Body of pancreas (tissue), 4 donors: ENCODE measurements at regions not wholly inside any gene's neighbourhood (a gene's known extent, or its start where the extent isn't known, plus 50 kb on each side); places are given as distances from the start of the nearest gene placed in this dataset.

Source experiments
- CTCF ChIP-seq, 7 experiments: fragments of 450-650 bp in 4 of 7; fragments of 200-600 bp in 3 of 7; sonication (generic) in 3 of 7; IDR thresholded peaks; one replicate each; pipeline ENCODE4 v1.5.1; 2016 to 2019; ENCODE audit warnings: antibody characterized with exemption in 7 of 7
- POLR2A ChIP-seq, 3 donors: fragments of 450-650 bp; IDR thresholded peaks; one replicate each; pipeline ENCODE4 v1.6.1; 2016; ENCODE audit warnings: antibody characterized with exemption in 3 of 3, mild to moderate bottlenecking in 2 of 3

- TF ChIP-seq CTCF (IDR thresholded peaks at IDR 0.05), result peak; percentile 39 to 62 (median 55)
- no peak for TF ChIP-seq POLR2A (IDR thresholded peaks at IDR 0.05)
Observed at GRCh38 chr7:119175911-119176627, 951.6 kb downstream of the ANKRD7 start.
